ENCODE measurements at regions not wholly inside any gene's neighbourhood (a gene's known extent, or its start where the extent isn't known, plus 50 kb on each side); places are given as distances from the start of the nearest gene placed in this dataset.
"Not testable (repeated sequence)": the region's sequence is repeated elsewhere in the genome, so short reads cannot be mapped to it uniquely, and the experiment has no call there.

DNA sequence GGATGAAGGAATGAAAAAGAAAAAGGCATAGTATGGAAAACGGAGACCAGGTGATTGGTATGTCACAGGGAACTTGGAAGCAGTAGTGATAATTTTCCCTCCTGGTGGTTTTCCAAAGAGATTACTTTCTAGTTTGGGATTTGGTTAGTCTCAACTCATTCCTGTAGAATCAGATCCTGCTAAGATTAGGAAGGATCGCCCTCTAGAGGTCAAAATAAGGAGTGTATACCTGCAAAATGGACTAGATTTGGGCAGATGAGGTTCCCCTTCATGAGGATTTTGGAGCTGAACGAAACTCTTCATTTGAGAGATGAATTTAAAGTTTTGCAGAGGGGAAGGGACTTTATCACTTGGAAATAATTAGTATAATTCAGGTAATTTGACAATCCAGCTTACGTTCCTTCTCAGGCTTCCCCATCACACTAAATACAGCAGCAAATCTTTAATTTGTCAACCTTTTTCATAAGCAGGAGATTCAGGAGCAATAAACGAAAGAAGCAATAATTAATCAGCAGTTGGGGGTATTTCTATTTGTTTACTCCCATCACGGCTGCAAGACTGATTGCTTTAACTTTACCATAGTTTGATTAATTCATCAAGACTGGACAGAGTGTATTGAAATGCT, 65.2 kb downstream of the CCDC195 start:
- peak; percentile 46 for DNase-seq (ENCODE audit: low spot score)

DNA sequence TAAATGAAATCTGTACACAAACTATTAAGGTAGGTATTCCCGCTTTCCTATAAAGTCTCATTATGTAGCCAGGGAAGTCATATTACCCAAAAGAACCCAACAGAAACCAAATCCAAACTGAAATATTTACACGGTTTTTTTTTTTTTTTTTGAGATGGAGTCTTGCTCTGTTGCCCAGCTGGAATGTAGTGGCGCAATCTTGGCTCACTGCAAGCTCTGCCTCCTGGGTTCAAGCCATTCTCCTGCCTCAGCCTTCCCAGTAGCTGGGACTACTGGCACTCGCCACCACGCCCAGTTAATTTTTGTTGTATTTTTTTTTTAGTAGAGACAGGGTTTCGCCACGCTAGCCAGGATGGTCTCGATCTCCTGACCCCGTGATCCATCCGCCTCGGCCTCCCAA, 62.5 kb upstream of the CUL3 start:
- DNase-seq (ENCODE audit: low spot score) = not testable (repeated sequence)

DNA sequence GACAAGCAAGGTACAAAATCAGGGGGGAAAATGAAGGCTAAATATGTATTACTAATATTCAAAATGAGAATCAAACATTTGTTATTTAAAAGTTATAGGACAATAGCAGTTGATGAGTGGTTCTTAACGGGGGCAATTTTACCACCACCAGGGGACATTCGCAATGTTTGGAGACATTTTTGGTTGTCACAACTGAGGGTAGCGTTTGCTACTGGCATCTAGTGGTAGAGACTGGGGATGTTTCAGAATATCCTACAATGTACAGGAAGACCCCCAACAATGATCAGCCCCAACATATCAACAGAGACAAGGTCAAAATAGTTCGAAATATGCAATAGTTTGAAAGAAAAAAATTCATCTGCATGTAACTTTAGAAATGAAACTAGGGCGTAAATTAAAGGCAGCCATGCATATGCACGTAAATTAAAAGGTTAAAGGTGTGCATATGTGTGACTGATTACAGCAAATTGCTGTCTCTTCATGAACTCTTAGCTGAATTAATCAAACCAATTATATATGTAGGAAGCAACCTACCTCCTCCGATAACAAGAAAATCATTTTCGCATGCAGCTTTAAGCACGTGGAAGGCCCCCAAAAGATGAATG, 61.2 kb upstream of the CUL3 start:
- no peak for DNase-seq (ENCODE audit: low spot score)

DNA sequence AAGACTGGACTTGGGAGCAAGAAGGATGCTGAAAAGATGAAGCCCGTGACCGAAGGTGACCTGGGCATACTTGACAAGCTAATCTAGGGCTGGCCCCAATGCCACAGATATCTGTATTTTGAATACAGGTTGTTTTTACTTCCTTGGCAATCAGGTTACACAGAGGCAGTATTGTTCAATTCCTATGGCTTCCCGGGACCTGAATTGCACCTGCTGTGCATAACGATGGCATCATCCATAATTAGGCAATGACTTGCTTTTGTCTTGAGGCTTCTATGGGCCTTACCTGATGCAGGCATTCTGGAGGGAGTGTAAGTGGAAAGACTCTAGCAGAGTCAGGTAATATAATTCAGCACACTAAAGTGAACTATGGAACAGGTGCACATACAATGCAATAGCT, 60.6 kb upstream of the CUL3 start:
- no peak for DNase-seq (ENCODE audit: low spot score)

DNA sequence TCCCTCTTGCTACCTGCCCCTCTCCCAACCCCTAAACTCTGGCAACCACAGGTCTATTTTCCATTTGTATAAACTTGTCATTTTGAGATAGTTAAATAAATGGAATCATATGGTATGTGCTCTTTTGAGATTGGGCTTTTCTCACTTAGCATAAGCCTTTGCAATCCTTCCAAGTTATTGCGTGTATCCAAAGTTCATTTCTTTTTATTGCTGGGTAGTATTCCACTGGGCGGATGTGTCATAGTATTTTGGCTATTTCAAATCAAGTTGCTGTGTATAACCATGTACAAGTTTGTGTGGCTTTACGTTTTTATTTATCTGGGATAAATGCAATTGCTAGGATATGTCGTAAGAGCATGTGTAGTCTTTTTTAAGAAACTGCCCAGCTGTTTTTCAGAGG, 55.5 kb upstream of the CUL3 start:
- no peak for DNase-seq (ENCODE audit: low spot score)

DNA sequence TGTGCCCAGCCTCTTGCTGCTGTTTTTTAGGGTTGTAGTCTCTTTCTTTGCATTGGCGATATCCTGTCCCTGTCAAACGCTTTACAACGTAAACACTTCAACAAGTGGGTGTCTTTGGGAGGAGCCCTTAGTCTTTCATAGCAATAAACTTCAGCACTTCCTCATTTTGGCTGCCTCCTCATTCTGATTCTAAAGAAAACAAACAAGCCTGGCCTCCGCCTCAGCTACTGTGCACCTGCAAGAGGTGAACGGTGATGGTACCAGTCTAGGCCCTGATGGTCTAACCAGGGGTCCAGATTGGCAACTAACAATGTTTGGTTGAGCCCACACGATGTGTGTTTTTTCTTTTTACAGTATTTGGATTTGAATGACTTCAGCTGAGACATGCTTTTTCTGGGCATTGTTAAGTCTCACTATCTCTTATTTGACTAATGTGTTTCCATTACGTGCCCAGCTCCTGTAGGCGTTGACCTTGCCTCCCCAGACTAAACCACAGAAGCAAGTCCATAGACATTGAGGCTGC, 53.2 kb upstream of the CUL3 start:
- DNase-seq (ENCODE audit: low spot score) = no peak
